ENCODE measurements at regions not wholly inside any gene's neighbourhood (a gene's known extent, or its start where the extent isn't known, plus 50 kb on each side); places are given as distances from the start of the nearest gene placed in this dataset.
"Not testable (repeated sequence)": the region's sequence is repeated elsewhere in the genome, so short reads cannot be mapped to it uniquely, and the experiment has no call there.

DNA sequence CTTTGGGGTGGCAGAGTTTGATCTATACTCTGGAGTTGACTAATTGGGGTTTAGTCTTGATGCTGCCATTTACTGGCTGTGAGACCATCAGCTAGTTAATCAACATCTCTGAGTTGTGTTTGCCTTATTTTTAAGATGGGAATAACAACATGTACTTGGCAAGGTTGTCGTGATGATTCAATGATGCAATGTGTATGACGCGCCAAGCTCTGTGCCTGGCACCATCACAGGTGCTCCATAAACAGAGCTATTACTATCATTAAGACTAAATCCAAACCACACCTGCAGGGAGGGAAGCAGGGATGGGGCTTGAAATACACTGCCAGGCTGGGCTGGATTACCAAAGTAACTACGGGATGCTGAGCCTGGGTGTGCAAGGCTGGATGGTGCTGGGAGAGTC, 60.1 kb upstream of the E2F3 start:
- DNase-seq: no peak

DNA sequence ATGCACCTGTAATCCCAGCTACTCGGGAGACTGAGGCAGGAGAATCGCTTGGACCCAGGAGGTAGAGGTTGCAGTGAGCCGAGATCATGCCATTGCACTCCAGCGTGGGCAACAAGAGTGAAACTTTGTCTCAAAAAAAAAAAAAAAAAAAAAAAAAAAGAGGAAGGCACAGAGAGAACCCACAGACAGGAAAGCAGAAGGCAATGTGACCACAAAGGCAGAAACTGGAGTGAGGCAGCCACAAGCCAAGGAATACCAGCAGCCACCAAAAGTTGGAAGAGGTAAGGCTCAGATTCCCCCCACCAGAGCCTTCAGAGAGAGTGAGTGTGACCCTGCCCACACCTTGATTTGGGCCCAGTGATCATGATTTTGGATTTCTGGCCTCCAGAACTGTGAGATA, 54.7 kb upstream of the E2F3 start:
- not testable (repeated sequence) for DNase-seq

DNA sequence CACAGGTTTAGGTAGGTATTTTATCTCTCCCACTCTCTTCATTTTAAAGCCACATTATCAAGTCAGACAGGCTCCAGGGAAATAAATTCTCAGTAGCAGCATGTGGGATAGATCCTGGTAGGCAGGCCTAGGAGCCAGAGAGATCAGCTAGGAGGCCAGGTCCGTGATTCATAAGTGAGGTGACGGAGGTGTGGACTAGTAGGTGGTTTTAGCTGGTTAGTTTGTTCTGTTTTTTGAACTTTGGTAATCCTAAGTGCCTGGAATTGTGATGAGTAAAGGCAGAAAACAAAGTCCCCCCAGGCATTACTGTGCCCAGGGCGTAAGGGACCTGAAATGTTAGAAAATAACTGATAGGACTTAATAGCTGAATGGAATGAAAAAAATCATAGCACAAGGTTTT, 53.6 kb upstream of the E2F3 start:
- no peak for DNase-seq

DNA sequence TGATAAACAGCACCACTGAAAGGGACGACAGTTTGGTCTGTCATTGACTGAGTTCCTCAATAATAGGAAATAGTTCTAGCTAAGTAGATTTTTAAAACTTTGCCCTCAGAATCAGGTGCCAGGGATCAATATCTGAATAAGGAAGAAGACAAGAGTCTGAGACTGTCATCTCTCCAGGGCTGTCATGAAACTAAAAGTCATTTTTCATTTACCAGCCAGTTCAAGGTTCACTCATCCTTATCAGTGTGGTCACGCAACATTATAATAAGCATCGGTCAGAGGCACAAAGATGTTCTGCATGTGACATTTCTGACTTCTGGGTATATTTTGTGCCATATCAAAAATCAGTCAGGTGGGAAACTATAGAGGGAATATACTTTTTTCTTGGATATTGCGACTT, 52.5 kb upstream of the E2F3 start:
- no peak for DNase-seq

DNA sequence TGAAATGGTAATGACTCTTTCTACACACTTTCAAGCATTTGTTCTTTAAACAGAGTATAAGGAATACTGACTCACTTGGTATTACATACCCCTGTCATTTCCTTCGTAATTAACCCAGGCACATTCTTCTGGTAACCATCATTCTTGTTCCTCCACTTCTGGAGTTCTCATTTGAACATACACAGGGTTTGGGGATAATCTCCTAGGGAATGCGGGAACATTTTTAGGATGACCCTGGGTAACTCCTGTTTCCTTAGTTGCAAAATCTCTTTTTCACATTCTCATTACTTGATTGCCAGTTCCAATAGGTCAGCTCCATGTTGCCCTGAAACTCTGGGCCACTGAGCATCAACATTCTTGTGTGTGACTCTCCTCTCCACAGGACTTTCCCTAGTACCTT, 51.5 kb upstream of the E2F3 start:
- DNase-seq: no peak

DNA sequence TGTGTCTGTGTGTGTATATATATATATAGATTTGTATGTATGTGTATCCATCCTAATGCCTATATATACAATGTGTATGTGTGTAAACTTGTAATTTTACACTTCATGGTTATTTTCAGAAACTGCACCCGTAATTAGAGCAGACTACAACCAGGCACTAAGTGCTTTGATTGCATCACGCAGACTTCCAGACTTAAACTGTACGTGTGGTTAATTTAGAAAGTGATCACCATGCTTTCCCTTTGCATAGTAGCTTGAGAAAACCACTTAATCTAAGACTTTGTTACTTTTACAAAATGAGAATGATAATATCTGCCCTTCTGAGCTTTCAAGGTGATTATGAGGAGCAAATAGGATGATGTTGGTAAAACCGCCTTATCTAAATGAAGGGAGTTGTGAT, 50.1 kb upstream of the E2F3 start:
- DNase-seq: no peak

Measured in NCI-H524 (cell line).